Body of pancreas (tissue), 4 donors: ENCODE measurements at regions not wholly inside any gene's neighbourhood (a gene's known extent, or its start where the extent isn't known, plus 50 kb on each side); places are given as distances from the start of the nearest gene placed in this dataset.

Experiments used
- POLR2A ChIP-seq, 3 donors: fragments of 450-650 bp; IDR thresholded peaks; one replicate each; pipeline ENCODE4 v1.6.1; 2016; ENCODE audit warnings: antibody characterized with exemption in 3 of 3, mild to moderate bottlenecking in 2 of 3
- TF ChIP-seq, protein P1 (sequence below), 7 experiments: fragments of 450-650 bp in 4 of 7; fragments of 200-600 bp in 3 of 7; sonication (generic) in 3 of 7; IDR thresholded peaks; one replicate each; pipeline ENCODE4 v1.5.1; 2016 to 2019; ENCODE audit warnings: antibody characterized with exemption in 7 of 7

DNA sequence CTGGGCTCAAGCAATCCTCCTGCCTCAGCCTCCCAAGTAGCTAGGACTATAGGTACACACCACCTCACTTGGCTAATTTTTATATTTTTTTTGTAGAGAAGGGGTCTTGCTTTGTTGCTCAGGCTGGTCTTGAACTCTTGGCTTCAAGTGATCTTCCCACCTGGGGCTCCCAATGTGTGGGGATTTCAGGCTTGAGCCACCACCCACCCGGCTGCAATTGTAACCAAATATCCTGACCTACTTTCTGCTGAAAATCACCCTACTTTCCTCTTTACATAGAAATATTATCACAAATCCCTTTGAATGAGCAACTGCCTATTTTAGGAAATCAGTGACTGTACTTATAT is 59.6 kb upstream of the ZNF608 start:
- TF ChIP-seq, protein P1, sequence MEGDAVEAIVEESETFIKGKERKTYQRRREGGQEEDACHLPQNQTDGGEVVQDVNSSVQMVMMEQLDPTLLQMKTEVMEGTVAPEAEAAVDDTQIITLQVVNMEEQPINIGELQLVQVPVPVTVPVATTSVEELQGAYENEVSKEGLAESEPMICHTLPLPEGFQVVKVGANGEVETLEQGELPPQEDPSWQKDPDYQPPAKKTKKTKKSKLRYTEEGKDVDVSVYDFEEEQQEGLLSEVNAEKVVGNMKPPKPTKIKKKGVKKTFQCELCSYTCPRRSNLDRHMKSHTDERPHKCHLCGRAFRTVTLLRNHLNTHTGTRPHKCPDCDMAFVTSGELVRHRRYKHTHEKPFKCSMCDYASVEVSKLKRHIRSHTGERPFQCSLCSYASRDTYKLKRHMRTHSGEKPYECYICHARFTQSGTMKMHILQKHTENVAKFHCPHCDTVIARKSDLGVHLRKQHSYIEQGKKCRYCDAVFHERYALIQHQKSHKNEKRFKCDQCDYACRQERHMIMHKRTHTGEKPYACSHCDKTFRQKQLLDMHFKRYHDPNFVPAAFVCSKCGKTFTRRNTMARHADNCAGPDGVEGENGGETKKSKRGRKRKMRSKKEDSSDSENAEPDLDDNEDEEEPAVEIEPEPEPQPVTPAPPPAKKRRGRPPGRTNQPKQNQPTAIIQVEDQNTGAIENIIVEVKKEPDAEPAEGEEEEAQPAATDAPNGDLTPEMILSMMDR (IDR thresholded peaks at IDR 0.05), result no peak
- no peak for TF ChIP-seq POLR2A (IDR thresholded peaks at IDR 0.05)
